ENCODE measurements at regions not wholly inside any gene's neighbourhood (a gene's known extent, or its start where the extent isn't known, plus 50 kb on each side); places are given as distances from the start of the nearest gene placed in this dataset.

GRCh38 chr1:38235705-38236104, 189.1 kb upstream of the POU3F1 start:
- peak; percentile 78 for DNase-seq (ENCODE audit: low read depth)

- DNase-seq (ENCODE audit: low read depth) = no peak
Observed at GRCh38 chr1:38231941-38232340, 185.3 kb upstream of the POU3F1 start.

- no peak for DNase-seq (ENCODE audit: low read depth)
Observed at GRCh38 chr1:38228718-38229117, 182.1 kb upstream of the POU3F1 start.

- DNase-seq (ENCODE audit: low read depth) = no peak
Observed at GRCh38 chr1:38225745-38226144, 179.2 kb upstream of the POU3F1 start.

- no peak for DNase-seq (ENCODE audit: low read depth)
Observed at GRCh38 chr1:38223391-38223790, 176.8 kb upstream of the POU3F1 start.

GRCh38 chr1:38222891-38223290, 176.3 kb upstream of the POU3F1 start:
- no peak for DNase-seq (ENCODE audit: low read depth)

GRCh38 chr1:38221006-38221649, 174.5 kb upstream of the POU3F1 start:
- DNase-seq (ENCODE audit: low read depth) = no peak

- DNase-seq (ENCODE audit: low read depth) = no peak
Observed at GRCh38 chr1:38217316-38217715, 170.7 kb upstream of the POU3F1 start.

- DNase-seq (ENCODE audit: low read depth) = no peak
Observed at GRCh38 chr1:38213646-38214434, 167.2 kb upstream of the POU3F1 start.

- DNase-seq (ENCODE audit: low read depth) = no peak
Observed at GRCh38 chr1:38210895-38211177, 164.2 kb upstream of the POU3F1 start.

- no peak for DNase-seq (ENCODE audit: low read depth)
Observed at GRCh38 chr1:38210021-38210894, 163.7 kb upstream of the POU3F1 start.

GRCh38 chr1:38208716-38209632, 162.4 kb upstream of the POU3F1 start:
- no peak for DNase-seq (ENCODE audit: low read depth)

- DNase-seq (ENCODE audit: low read depth) = no peak
Observed at GRCh38 chr1:38207906-38208305, 161.3 kb upstream of the POU3F1 start.

GRCh38 chr1:38207275-38207674, 160.7 kb upstream of the POU3F1 start:
- no peak for DNase-seq (ENCODE audit: low read depth)

- DNase-seq (ENCODE audit: low read depth) = no peak
Observed at GRCh38 chr1:38204698-38205097, 158.1 kb upstream of the POU3F1 start.

GRCh38 chr1:38203441-38203840, 156.8 kb upstream of the POU3F1 start:
- DNase-seq (ENCODE audit: low read depth) = no peak

- no peak for DNase-seq (ENCODE audit: low read depth)
Observed at GRCh38 chr1:38201431-38201830, 154.8 kb upstream of the POU3F1 start.

GRCh38 chr1:38198621-38199020, 152.0 kb upstream of the POU3F1 start:
- DNase-seq (ENCODE audit: low read depth) = no peak

- DNase-seq (ENCODE audit: low read depth) = no peak
Observed at GRCh38 chr1:38198099-38198498, 151.5 kb upstream of the POU3F1 start.

- DNase-seq (ENCODE audit: low read depth) = no peak
Observed at GRCh38 chr1:38197312-38198061, 150.9 kb upstream of the POU3F1 start.

All from HT1080 (cell line).